HFF-Myc (cell line): ENCODE measurements at regions not wholly inside any gene's neighbourhood (a gene's known extent, or its start where the extent isn't known, plus 50 kb on each side); places are given as distances from the start of the nearest gene placed in this dataset.

Experiments used
- DNase-seq: peaks from one replicate; pipeline ENCODE4 v3.0.0-alpha.2; 2011; ENCODE audit warnings: low read depth; ENCODE audit errors: extremely low read depth
- H3K4me3 ChIP-seq: replicated peaks from 2 replicates; pipeline ENCODE4 v1.5.1; 2011; ENCODE audit warnings: low read depth, mild to moderate bottlenecking, control low read depth, low read length
- CTCF ChIP-seq: IDR thresholded peaks from 2 replicates; pipeline ENCODE4 v1.5.1; 2012; ENCODE audit warnings: mild to moderate bottlenecking, low read depth, low read length, control low read depth; ENCODE audit errors: missing control alignments

GRCh38 chr10:70966646-70967553 lies 78.5 kb upstream of the PCBD1 start:
- no peak for DNase-seq
- H3K4me3 ChIP-seq, result no peak overlapping the region
- TF ChIP-seq CTCF, result no peak

GRCh38 chr10:70967591-70968587 lies 79.5 kb upstream of the PCBD1 start:
- no peak for TF ChIP-seq CTCF
- peak; percentile 16 for DNase-seq
- no peak overlapping the region for H3K4me3 ChIP-seq

- no peak for DNase-seq
- TF ChIP-seq CTCF, result no peak
- no peak overlapping the region for H3K4me3 ChIP-seq
Observed at GRCh38 chr10:70969188-70969587, 80.8 kb upstream of the PCBD1 start.

DNA sequence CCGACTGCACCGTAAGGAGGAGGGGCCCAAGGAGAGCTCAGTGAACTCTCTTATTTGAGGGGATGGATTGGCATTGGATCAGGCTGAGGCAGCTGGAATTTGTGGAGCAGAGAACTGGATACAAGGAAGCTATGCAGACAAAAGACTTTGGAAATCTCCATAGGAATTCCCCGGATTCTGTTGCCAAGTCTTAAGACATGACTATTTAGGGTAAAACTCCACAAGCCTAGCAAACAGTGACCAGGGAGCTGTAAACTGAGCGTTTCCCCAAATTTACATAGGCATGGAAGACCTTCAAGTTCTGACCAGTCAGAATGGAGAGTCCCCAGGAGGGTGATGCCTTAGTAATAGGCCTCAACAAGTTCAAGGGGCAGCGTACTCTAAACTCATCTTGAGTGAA lies 82.5 kb upstream of the PCBD1 start:
- no peak for TF ChIP-seq CTCF
- H3K4me3 ChIP-seq, result no peak overlapping the region
- no peak for DNase-seq

DNA sequence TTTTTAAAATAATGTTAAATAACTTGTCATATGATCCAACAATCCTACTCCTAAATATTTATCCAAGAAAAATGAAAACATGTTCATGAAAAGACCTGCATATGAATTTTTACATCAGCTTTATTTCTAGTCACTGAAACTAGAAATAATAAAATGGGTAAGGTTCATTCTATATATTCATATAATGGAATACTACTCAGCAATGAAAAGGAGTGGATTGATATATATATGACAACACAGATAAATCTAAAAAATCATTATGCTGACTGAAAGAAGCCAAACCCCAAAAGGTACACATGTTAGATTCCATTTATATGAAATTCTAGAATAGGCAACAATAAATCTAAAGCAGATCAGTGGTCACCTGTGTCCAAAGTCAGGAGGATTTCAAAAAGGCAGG lies 84.9 kb upstream of the PCBD1 start:
- no peak overlapping the region for H3K4me3 ChIP-seq
- TF ChIP-seq CTCF, result no peak
- no peak for DNase-seq

- DNase-seq, result peak; percentile 21
- no peak for TF ChIP-seq CTCF
- H3K4me3 ChIP-seq, result no peak overlapping the region
Observed at GRCh38 chr10:70974351-70974901, 86.1 kb upstream of the PCBD1 start.
